ENCODE measurements at regions not wholly inside any gene's neighbourhood (a gene's known extent, or its start where the extent isn't known, plus 50 kb on each side); places are given as distances from the start of the nearest gene placed in this dataset.

DNA sequence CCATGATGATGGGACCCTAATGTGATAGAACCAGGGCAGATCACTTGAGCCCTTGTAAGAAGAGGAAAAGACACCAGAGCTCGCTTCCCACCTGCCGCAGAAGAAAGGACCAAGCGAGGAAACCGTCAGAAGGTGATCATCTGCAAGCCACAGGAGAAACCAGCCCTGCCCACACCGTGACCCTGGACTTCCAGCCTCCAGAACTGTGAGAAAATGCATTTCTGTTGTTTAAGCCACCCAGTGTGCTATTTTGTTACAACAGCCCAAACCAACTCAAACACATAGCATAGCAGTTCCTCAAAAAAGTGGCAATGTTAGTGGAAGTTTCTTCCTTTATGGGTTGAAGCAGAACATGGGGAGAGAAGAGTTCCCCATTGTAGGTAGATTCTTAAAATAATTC lies 107.9 kb upstream of the BCL2L14 start:
- TF ChIP-seq ZBTB7A (IDR thresholded peaks at IDR 0.05; ENCODE audit: low read depth): no peak
- no peak for TF ChIP-seq TCF12 (IDR thresholded peaks at IDR 0.05; ENCODE audit: low read depth)
- no peak for TF ChIP-seq FOXM1 (IDR thresholded peaks at IDR 0.05; ENCODE audit: borderline replicate concordance, low read depth)
- no peak for TF ChIP-seq RAD21 (IDR thresholded peaks at IDR 0.05; ENCODE audit: low read depth)
- no peak for TF ChIP-seq EGR1 (IDR thresholded peaks at IDR 0.05)
- no peak for TF ChIP-seq CEBPB (IDR thresholded peaks at IDR 0.05)
- no peak for TF ChIP-seq YY1 (IDR thresholded peaks at IDR 0.05; ENCODE audit: low read depth)
- no peak for TF ChIP-seq TEAD4 (IDR thresholded peaks at IDR 0.05)
- TF ChIP-seq, protein P1, sequence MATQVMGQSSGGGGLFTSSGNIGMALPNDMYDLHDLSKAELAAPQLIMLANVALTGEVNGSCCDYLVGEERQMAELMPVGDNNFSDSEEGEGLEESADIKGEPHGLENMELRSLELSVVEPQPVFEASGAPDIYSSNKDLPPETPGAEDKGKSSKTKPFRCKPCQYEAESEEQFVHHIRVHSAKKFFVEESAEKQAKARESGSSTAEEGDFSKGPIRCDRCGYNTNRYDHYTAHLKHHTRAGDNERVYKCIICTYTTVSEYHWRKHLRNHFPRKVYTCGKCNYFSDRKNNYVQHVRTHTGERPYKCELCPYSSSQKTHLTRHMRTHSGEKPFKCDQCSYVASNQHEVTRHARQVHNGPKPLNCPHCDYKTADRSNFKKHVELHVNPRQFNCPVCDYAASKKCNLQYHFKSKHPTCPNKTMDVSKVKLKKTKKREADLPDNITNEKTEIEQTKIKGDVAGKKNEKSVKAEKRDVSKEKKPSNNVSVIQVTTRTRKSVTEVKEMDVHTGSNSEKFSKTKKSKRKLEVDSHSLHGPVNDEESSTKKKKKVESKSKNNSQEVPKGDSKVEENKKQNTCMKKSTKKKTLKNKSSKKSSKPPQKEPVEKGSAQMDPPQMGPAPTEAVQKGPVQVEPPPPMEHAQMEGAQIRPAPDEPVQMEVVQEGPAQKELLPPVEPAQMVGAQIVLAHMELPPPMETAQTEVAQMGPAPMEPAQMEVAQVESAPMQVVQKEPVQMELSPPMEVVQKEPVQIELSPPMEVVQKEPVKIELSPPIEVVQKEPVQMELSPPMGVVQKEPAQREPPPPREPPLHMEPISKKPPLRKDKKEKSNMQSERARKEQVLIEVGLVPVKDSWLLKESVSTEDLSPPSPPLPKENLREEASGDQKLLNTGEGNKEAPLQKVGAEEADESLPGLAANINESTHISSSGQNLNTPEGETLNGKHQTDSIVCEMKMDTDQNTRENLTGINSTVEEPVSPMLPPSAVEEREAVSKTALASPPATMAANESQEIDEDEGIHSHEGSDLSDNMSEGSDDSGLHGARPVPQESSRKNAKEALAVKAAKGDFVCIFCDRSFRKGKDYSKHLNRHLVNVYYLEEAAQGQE (IDR thresholded peaks at IDR 0.05; ENCODE audit: low read depth): no peak
- TF ChIP-seq, protein P2, sequence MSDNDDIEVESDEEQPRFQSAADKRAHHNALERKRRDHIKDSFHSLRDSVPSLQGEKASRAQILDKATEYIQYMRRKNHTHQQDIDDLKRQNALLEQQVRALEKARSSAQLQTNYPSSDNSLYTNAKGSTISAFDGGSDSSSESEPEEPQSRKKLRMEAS (IDR thresholded peaks at IDR 0.05): no peak
- TF ChIP-seq, protein P3, sequence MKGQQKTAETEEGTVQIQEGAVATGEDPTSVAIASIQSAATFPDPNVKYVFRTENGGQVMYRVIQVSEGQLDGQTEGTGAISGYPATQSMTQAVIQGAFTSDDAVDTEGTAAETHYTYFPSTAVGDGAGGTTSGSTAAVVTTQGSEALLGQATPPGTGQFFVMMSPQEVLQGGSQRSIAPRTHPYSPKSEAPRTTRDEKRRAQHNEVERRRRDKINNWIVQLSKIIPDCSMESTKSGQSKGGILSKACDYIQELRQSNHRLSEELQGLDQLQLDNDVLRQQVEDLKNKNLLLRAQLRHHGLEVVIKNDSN (IDR thresholded peaks at IDR 0.05): no peak
- TF ChIP-seq TAF1 (IDR thresholded peaks at IDR 0.05; ENCODE audit: low read depth): no peak
- no peak for TF ChIP-seq EP300 (IDR thresholded peaks at IDR 0.05; ENCODE audit: borderline replicate concordance)
- no peak for TF ChIP-seq CREB1 (IDR thresholded peaks at IDR 0.05; ENCODE audit: low read depth)
- no peak for TF ChIP-seq NFIC (IDR thresholded peaks at IDR 0.05)

DNA sequence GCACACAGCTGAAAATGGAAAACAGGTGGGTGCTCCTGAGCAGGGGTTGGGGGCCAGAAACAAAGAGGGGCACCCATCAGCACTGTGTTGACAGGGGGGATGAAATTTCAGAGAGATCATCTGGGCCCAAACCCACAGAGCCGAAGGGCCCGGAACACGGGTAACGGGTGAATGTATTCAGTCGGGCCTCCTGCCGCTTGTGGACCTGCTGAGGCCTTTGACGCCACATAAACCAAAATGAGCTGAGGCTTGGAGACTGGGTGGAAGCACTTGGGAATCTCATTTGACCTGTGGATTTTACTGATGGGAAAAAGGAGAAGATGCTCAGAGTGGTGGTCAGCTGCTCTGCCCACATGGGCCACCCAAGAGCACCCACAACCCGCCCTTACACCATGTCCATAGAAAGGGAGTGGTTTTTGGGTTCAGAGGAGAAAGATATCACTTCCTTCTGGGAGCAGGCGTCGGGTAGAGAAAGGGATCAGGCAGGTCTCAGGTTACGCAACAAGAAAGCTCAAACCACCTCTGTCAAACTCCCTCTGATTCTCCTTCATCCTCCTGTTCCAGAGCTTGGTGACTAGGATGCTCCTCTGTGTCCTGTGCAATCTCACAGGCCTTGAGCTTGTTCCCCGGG lies 106.8 kb upstream of the BCL2L14 start:
- TF ChIP-seq RAD21 (IDR thresholded peaks at IDR 0.05; ENCODE audit: low read depth) (no peak), NFIC (IDR thresholded peaks at IDR 0.05) (no peak), YY1 (IDR thresholded peaks at IDR 0.05; ENCODE audit: low read depth) (no peak), EP300 (IDR thresholded peaks at IDR 0.05; ENCODE audit: borderline replicate concordance) (no peak), FOXM1 (IDR thresholded peaks at IDR 0.05; ENCODE audit: borderline replicate concordance, low read depth) (no peak), TCF12 (IDR thresholded peaks at IDR 0.05; ENCODE audit: low read depth) (no peak), ZBTB7A (IDR thresholded peaks at IDR 0.05; ENCODE audit: low read depth) (no peak), CEBPB (IDR thresholded peaks at IDR 0.05) (no peak), TAF1 (IDR thresholded peaks at IDR 0.05; ENCODE audit: low read depth) (no peak), EGR1 (IDR thresholded peaks at IDR 0.05) (no peak)
- TF ChIP-seq, protein P2 (IDR thresholded peaks at IDR 0.05): no peak
- TF ChIP-seq, protein P1 (IDR thresholded peaks at IDR 0.05; ENCODE audit: low read depth): no peak
- TF ChIP-seq, protein P3 (IDR thresholded peaks at IDR 0.05): no peak

DNA sequence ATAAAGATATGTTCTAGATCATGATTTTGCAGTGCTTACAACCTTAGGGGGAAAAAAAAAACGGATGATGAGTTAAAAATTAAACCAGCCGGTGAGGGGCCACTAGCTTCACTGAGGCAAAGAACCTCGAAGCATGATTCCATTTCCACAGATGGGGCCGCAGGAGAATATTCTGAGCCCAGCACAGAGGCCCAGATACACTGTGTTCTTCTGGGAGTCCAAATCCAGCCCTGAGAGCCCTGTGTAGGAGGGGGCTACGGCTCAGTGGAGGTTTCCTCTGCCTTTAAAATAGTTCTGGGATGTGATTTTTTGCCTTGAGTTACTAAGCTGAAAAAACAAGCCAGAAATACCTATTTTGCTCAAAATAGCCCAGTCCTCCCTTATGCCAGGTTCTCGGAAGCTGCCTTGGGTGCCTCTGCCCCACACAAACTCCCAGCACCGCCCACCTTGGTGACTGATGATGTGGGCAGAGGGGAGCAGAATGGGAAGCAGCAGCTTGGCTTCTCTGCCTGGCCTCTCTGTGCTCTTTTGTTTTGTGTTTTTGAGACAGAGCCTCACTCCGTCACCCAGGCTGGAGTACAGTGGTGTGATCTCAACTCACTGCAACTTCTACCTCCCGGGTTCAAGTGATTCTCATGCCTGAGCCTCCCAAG lies 105.4 kb upstream of the BCL2L14 start:
- no peak for TF ChIP-seq ZBTB7A (IDR thresholded peaks at IDR 0.05; ENCODE audit: low read depth)
- no peak for TF ChIP-seq YY1 (IDR thresholded peaks at IDR 0.05; ENCODE audit: low read depth)
- no peak for TF ChIP-seq CEBPB (IDR thresholded peaks at IDR 0.05)

DNA sequence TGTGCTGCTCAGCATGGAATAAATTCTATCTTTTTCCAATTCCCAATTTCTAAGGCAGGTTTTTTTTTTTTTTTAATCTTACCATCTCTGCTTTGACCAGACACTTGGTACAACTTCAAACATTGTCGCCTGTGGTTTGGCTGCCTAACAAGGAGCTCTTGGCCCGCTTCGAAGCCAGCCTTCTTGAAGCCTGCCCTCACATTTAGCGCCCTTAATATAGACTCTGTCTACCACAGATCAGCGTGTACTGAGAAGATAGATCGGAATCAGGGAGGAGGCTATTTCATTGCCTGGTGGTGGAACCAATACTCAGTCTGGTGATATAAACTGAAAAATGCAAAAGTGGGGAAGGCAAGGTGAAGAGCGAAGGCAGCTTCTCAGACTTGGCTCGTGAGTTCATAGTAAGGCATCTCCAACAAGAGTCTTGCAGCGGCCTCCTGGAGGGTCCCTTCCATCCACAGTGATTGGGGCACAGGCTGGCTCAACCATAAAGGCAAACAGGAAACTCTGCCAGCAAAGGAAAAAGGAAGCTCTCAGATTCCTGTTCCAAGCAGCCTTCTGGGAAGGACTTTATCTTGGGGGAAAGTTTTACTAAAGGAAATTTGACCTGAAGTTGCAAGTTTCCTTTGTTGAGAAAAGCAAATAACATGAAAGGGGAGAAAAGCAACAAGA lies 103.2 kb upstream of the BCL2L14 start:
- TF ChIP-seq TEAD4 (IDR thresholded peaks at IDR 0.05) (no peak), RAD21 (IDR thresholded peaks at IDR 0.05; ENCODE audit: low read depth) (no peak), FOXM1 (IDR thresholded peaks at IDR 0.05; ENCODE audit: borderline replicate concordance, low read depth) (no peak), ZBTB7A (IDR thresholded peaks at IDR 0.05; ENCODE audit: low read depth) (no peak), TAF1 (IDR thresholded peaks at IDR 0.05; ENCODE audit: low read depth) (no peak), CREB1 (IDR thresholded peaks at IDR 0.05; ENCODE audit: low read depth) (no peak), NFIC (IDR thresholded peaks at IDR 0.05) (no peak), EGR1 (IDR thresholded peaks at IDR 0.05) (no peak), TCF12 (IDR thresholded peaks at IDR 0.05; ENCODE audit: low read depth) (no peak), EP300 (IDR thresholded peaks at IDR 0.05; ENCODE audit: borderline replicate concordance) (no peak), CEBPB (IDR thresholded peaks at IDR 0.05) (no peak)
- TF ChIP-seq, protein P1 (IDR thresholded peaks at IDR 0.05; ENCODE audit: low read depth): no peak
- TF ChIP-seq, protein P3 (IDR thresholded peaks at IDR 0.05): no peak
